ENCODE measurements at regions not wholly inside any gene's neighbourhood (a gene's known extent, or its start where the extent isn't known, plus 50 kb on each side); places are given as distances from the start of the nearest gene placed in this dataset.
A peak's percentile ranks its signal among the peaks of the same experiment; 100 is the strongest.

- DNase-seq (ENCODE audit: low read depth in 2 of 2): peak; percentile 3 to 11
Observed at GRCh38 chr9:2570615-2571479, 50.7 kb upstream of the VLDLR start.
